DND-41 (cell line): ENCODE measurements at regions not wholly inside any gene's neighbourhood (a gene's known extent, or its start where the extent isn't known, plus 50 kb on each side); places are given as distances from the start of the nearest gene placed in this dataset.

Experiments used
- ATAC-seq: fragments of 200-7000 bp; cut with Tn5 transposase; 3 replicates; pipeline ENCODE4 v1.9.1; 2021; ENCODE audit warnings: low read depth; ENCODE audit not compliant: insufficient read depth
- DNase-seq: peaks from one replicate; pipeline ENCODE4 v3.0.0-alpha.2; 2020
- H2AFZ ChIP-seq: 2 replicates; pipeline ENCODE4 v1.6.0; 2012; ENCODE audit warnings: low read depth, low read length
- H3K27ac ChIP-seq: 2 replicates; pipeline ENCODE4 v1.5.1; 2012; ENCODE audit warnings: low read length, inconsistent platforms
- H3K27me3 ChIP-seq: fragments of 200-600 bp; sonication (generic); 2 replicates; pipeline ENCODE4 v1.6.0; 2012; ENCODE audit warnings: low read length, mild to moderate bottlenecking, inconsistent platforms; ENCODE audit not compliant: insufficient read depth, poor library complexity
- H3K36me3 ChIP-seq: 2 replicates; pipeline ENCODE4 v1.5.1; 2012; ENCODE audit warnings: low read length, inconsistent platforms; ENCODE audit not compliant: insufficient read depth
- H3K4me1 ChIP-seq: 2 replicates; pipeline ENCODE4 v1.5.1; 2012; ENCODE audit warnings: mild to moderate bottlenecking, low read length; ENCODE audit not compliant: insufficient read depth
- H3K4me2 ChIP-seq: 2 replicates; pipeline ENCODE4 v1.6.0; 2012; ENCODE audit warnings: mild to moderate bottlenecking, moderate library complexity, low read length, inconsistent platforms; ENCODE audit not compliant: insufficient read depth
- H3K4me3 ChIP-seq, 2 experiments: fragments of 200-600 bp in 1 of 2; shearing (Covaris generic) in 1 of 2; 2 replicates each; pipeline ENCODE4 v1.5.1; 2012 to 2016; ENCODE audit warnings: inconsistent platforms in 2 of 2, low read length in 2 of 2, mild to moderate bottlenecking in 2 of 2, low read depth in 1 of 2, moderate library complexity in 1 of 2
- H3K79me2 ChIP-seq: 2 replicates; pipeline ENCODE4 v1.6.0; 2012; ENCODE audit warnings: low read length, inconsistent platforms; ENCODE audit not compliant: insufficient read depth
- H3K9ac ChIP-seq: 2 replicates; pipeline ENCODE4 v1.6.0; 2012; ENCODE audit warnings: low read depth, mild to moderate bottlenecking, inconsistent platforms, low read length, moderate library complexity
- H3K9me3 ChIP-seq: 2 replicates; pipeline ENCODE4 v1.5.1; 2012; ENCODE audit warnings: low read length, moderate library complexity, mild to moderate bottlenecking, inconsistent platforms; ENCODE audit not compliant: insufficient read depth, severe bottlenecking
- H4K20me1 ChIP-seq: 2 replicates; pipeline ENCODE4 v1.6.0; 2012; ENCODE audit warnings: low read length; ENCODE audit not compliant: insufficient read depth
- EZH2 ChIP-seq: IDR thresholded peaks from 3 replicates; pipeline ENCODE4 v1.6.1; 2012; ENCODE audit warnings: borderline replicate concordance, low read depth, mild to moderate bottlenecking, moderate library complexity, low read length, inconsistent platforms; ENCODE audit not compliant: severe bottlenecking
- TF ChIP-seq, protein P1 (sequence below): IDR thresholded peaks from 2 replicates; pipeline ENCODE4 v1.5.1; 2012; ENCODE audit warnings: borderline replicate concordance, low read length, moderate library complexity, mild to moderate bottlenecking; ENCODE audit not compliant: poor library complexity, severe bottlenecking; ENCODE audit errors: extremely low read depth

GRCh38 chr3:166060789-166061479 is 223.7 kb upstream of the BCHE start:
- no peak overlapping the region for H3K27ac ChIP-seq
- no peak for ATAC-seq
- H3K4me2 ChIP-seq, result no peak overlapping the region
- H3K4me1 ChIP-seq, result no peaks in the 10 kb centered on the region
- H2AFZ ChIP-seq, result no peak overlapping the region
- no peak overlapping the region for H3K4me3 ChIP-seq
- H3K79me2 ChIP-seq, result no peaks in the 10 kb centered on the region
- TF ChIP-seq EZH2, result no peak
- TF ChIP-seq, protein P1, sequence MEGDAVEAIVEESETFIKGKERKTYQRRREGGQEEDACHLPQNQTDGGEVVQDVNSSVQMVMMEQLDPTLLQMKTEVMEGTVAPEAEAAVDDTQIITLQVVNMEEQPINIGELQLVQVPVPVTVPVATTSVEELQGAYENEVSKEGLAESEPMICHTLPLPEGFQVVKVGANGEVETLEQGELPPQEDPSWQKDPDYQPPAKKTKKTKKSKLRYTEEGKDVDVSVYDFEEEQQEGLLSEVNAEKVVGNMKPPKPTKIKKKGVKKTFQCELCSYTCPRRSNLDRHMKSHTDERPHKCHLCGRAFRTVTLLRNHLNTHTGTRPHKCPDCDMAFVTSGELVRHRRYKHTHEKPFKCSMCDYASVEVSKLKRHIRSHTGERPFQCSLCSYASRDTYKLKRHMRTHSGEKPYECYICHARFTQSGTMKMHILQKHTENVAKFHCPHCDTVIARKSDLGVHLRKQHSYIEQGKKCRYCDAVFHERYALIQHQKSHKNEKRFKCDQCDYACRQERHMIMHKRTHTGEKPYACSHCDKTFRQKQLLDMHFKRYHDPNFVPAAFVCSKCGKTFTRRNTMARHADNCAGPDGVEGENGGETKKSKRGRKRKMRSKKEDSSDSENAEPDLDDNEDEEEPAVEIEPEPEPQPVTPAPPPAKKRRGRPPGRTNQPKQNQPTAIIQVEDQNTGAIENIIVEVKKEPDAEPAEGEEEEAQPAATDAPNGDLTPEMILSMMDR, result no peak
- no peak for DNase-seq
- no peaks in the 10 kb centered on the region for H3K9me3 ChIP-seq
- no peaks in the 10 kb centered on the region for H3K36me3 ChIP-seq
- H4K20me1 ChIP-seq, result no peaks in the 10 kb centered on the region
- no peak overlapping the region for H3K9ac ChIP-seq
- no peaks in the 10 kb centered on the region for H3K27me3 ChIP-seq

GRCh38 chr3:166052440-166052839 is 215.2 kb upstream of the BCHE start:
- TF ChIP-seq EZH2, result no peak
- TF ChIP-seq, protein P1, result no peak
- H3K4me2 ChIP-seq, result no peak overlapping the region
- no peaks in the 10 kb centered on the region for H4K20me1 ChIP-seq

DNA sequence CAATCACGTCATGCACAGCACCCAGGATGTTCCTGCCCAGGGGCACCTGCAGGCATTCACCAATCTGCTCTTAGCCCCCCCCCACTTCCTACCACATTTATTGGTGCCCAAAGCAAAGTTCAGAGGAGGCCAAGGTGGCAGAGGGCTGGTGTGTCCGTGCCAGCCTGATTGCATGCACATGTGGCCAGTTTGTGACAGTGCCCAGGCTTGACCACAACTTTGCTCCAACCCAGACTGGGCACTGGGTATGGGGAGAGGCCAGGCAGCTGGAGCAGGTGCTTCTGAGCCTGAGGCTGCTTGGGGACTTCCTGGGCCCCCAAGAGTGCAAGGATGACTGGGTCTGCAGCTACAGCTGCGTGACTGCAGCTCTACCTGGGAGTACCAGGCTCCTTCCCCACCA is 192.3 kb upstream of the BCHE start:
- H4K20me1 ChIP-seq, result no peaks in the 10 kb centered on the region
- H3K9ac ChIP-seq, result no peak overlapping the region
- no peak for DNase-seq
- no peak overlapping the region for H3K27ac ChIP-seq
- no peak; the same call in 2 of the 3 replicates for ATAC-seq
- H2AFZ ChIP-seq, result no peak overlapping the region
- H3K27me3 ChIP-seq, result no peaks in the 10 kb centered on the region
- H3K4me1 ChIP-seq, result no peaks in the 10 kb centered on the region
- H3K4me2 ChIP-seq, result no peak overlapping the region
- H3K9me3 ChIP-seq, result peaks cover 14% of the 10 kb centered on the region
- H3K4me3 ChIP-seq, result no peak overlapping the region
- no peaks in the 10 kb centered on the region for H3K79me2 ChIP-seq
- H3K36me3 ChIP-seq, result no peaks in the 10 kb centered on the region
- TF ChIP-seq EZH2, result no peak
- TF ChIP-seq, protein P1, result no peak

More at GRCh38 chr3:166052440-166052839, 215.2 kb upstream of the BCHE start:
- H3K27me3 ChIP-seq, result no peaks in the 10 kb centered on the region
- no peaks in the 10 kb centered on the region for H3K36me3 ChIP-seq
- no peak overlapping the region for H2AFZ ChIP-seq
- no peak overlapping the region for H3K4me3 ChIP-seq
- no peak overlapping the region for H3K9ac ChIP-seq
- peaks cover 3% of the 10 kb centered on the region for H3K9me3 ChIP-seq
- no peak; the same call in 2 of the 3 replicates for ATAC-seq
- no peaks in the 10 kb centered on the region for H3K79me2 ChIP-seq
- no peak for DNase-seq
- no peaks in the 10 kb centered on the region for H3K4me1 ChIP-seq
- no peak overlapping the region for H3K27ac ChIP-seq
